Psoas muscle (tissue), 7 donors: ENCODE measurements at regions not wholly inside any gene's neighbourhood (a gene's known extent, or its start where the extent isn't known, plus 50 kb on each side); places are given as distances from the start of the nearest gene placed in this dataset.

Source experiments
- ATAC-seq, 4 donors: fragments of 200-7000 bp; cut with Tn5 transposase; one replicate each; pipeline ENCODE4 v1.9.1; 2020; ENCODE audit warnings: moderate library complexity in 3 of 4, mild to moderate bottlenecking in 2 of 4
- DNase-seq, 2 donors: peaks; one replicate each; pipeline ENCODE4 v3.0.0-alpha.2; 2020
- H3K27ac ChIP-seq: fragments of 200-600 bp; one replicate; pipeline ENCODE4 v1.8.0; 2022
- H3K27me3 ChIP-seq, 3 donors: fragments of 200-600 bp in 1 of 3; one replicate each; pipeline versions ENCODE4 v1.6.1 to v1.8.0; 2013 to 2022; ENCODE audit warnings: low read length in 2 of 3, mild to moderate bottlenecking in 2 of 3, moderate library complexity in 1 of 3; ENCODE audit not compliant: insufficient read depth in 3 of 3
- H3K36me3 ChIP-seq, 2 donors: fragments of 200-600 bp in 1 of 2; one replicate each; pipeline versions ENCODE4 v1.6.1 to v1.8.0; 2013 to 2022; ENCODE audit warnings: low read depth in 1 of 2, mild to moderate bottlenecking in 1 of 2, moderate library complexity in 1 of 2; ENCODE audit not compliant: insufficient read depth in 1 of 2
- H3K4me1 ChIP-seq: fragments of 200-600 bp; one replicate; pipeline ENCODE4 v1.8.0; 2022
- H3K4me3 ChIP-seq: fragments of 200-600 bp; one replicate; pipeline ENCODE4 v1.8.0; 2022; ENCODE audit warnings: mild to moderate bottlenecking
- H3K9me3 ChIP-seq: fragments of 200-600 bp; one replicate; pipeline ENCODE4 v1.8.0; 2022
- WGBS, 3 donors: extraction: QIAGEN DNeasy Blood & Tissue Kit; methylation state at CpG; one replicate each; pipeline versions ENCODE4 v1.1.6 to v1.1.7; 2013; 5-methylcytosine and 5-hydroxymethylcytosine counted together
- intact Hi-C, 2 donors: fragments of 100-400 bp; cut with DNase I; formaldehyde crosslinking; loops; one replicate each; pipeline versions ENCODE4 v1.11.0 to v1.14.2; 2022
- TF ChIP-seq, protein P1 (sequence below): fragments of 200-600 bp; IDR thresholded peaks from one replicate; pipeline ENCODE4 v1.8.0; 2022; ENCODE audit warnings: antibody characterized with exemption
- donor health status: healthy with polysubstance abuse.
- donor health status: DM: no; HTN: no; CAD: no; lungs with moderate emphysema.
- donor health status: Bipolar disorder and iron deficiency.
- donor health status: healthy.
- donor health status: DM: yes; HTN: yes; CAD: no.
- donor health status: DM: no; HTN: no; CAD: no.
- donor health status: DM: yes; HTN: yes; CAD: no.

DNA sequence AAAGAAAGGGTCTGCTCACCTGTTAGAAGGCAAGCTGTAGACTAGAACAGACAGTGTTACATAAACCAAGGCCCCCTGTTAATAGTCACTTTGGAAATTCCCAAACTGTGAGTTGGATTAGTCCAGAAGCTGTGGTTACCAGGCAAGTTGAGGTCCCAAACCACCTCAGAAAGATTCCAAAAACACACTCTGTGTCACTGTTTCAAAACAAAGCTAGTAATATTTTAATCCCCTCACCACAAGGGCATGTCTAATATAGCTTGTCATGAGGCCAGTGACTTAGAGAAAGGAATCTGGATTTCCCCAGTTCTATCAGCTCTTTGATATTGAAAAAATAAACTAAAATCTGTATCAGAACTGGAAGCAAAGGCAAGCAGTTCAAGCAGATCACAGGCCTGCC, 244.6 kb downstream of the HAO1 start:
- intact Hi-C loops, result no loop called here
- H3K27me3 ChIP-seq, result no peaks in the 10 kb centered on the region
- TF ChIP-seq, protein P1, sequence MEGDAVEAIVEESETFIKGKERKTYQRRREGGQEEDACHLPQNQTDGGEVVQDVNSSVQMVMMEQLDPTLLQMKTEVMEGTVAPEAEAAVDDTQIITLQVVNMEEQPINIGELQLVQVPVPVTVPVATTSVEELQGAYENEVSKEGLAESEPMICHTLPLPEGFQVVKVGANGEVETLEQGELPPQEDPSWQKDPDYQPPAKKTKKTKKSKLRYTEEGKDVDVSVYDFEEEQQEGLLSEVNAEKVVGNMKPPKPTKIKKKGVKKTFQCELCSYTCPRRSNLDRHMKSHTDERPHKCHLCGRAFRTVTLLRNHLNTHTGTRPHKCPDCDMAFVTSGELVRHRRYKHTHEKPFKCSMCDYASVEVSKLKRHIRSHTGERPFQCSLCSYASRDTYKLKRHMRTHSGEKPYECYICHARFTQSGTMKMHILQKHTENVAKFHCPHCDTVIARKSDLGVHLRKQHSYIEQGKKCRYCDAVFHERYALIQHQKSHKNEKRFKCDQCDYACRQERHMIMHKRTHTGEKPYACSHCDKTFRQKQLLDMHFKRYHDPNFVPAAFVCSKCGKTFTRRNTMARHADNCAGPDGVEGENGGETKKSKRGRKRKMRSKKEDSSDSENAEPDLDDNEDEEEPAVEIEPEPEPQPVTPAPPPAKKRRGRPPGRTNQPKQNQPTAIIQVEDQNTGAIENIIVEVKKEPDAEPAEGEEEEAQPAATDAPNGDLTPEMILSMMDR, result no peak
- no peaks in the 10 kb centered on the region for H3K9me3 ChIP-seq
- ATAC-seq (no peak), DNase-seq (no peak)
- H3K4me1 ChIP-seq, result no peaks in the 10 kb centered on the region
- H3K4me3 ChIP-seq, result no peak overlapping the region
- no peaks in the 10 kb centered on the region for H3K36me3 ChIP-seq
- H3K27ac ChIP-seq, result no peak overlapping the region

DNA sequence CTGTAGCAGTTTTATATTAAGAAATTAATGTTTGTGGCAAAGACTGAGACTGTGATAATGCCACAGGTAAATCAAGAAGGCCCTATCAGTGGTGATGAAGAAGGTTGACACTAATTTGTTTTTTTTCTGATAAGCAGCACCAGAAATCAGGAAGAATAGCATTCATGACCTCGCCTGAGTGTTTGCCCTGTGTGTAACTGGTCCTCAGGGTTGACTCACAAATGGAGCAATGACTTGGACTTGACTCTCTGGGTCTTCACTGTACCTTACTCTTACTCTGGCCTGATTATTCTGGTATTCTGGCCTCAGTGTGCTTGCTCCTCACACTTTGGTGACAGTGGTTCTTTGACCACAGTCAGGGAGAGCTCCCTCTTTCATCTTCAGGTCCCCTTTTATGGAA, 243.9 kb downstream of the HAO1 start:
- H3K27ac ChIP-seq, result no peak overlapping the region
- no peaks in the 10 kb centered on the region for H3K36me3 ChIP-seq
- no peak overlapping the region for H3K4me3 ChIP-seq
- TF ChIP-seq, protein P1, result no peak
- ATAC-seq, result no peak
- H3K4me1 ChIP-seq, result no peaks in the 10 kb centered on the region
- no peaks in the 10 kb centered on the region for H3K9me3 ChIP-seq
- DNase-seq, result no peak
- 74 to 89% (median 88%) methylated on average over 1 of the region's 1 CpG for WGBS, 3 donors
- H3K27me3 ChIP-seq, result no peaks in the 10 kb centered on the region
- intact Hi-C loops, result no loop called here

DNA sequence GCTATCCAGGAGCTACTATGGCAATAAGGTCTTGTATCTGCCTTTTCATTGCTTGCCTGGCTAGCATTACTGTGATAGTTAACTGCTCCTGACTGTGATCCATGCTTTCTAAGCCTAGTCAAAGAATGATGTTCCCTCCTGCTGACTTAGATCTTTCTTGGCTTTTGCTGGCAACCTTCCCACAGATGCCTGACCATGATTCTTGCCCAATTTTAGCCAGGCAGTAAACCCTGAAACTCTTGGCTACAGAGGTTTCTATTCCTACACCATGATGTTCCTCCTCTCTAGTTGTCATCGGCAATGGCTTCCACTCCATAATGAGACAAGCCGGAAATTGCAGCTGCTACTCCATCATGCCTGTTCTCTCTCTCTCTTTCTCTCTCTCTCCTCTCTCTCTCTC, 238.1 kb downstream of the HAO1 start:
- no peaks in the 10 kb centered on the region for H3K36me3 ChIP-seq
- H3K4me3 ChIP-seq, result no peak overlapping the region
- intact Hi-C loops, result no loop called here
- no peak overlapping the region for H3K27ac ChIP-seq
- H3K9me3 ChIP-seq, result no peaks in the 10 kb centered on the region
- 65 to 82% (median 68%) methylated on average over 2 of the region's 2 CpGs for WGBS, 3 donors
- no peaks in the 10 kb centered on the region for H3K4me1 ChIP-seq
- ATAC-seq, result no peak
- DNase-seq, result no peak
- TF ChIP-seq, protein P1, result no peak
- H3K27me3 ChIP-seq, result no peaks in the 10 kb centered on the region

DNA sequence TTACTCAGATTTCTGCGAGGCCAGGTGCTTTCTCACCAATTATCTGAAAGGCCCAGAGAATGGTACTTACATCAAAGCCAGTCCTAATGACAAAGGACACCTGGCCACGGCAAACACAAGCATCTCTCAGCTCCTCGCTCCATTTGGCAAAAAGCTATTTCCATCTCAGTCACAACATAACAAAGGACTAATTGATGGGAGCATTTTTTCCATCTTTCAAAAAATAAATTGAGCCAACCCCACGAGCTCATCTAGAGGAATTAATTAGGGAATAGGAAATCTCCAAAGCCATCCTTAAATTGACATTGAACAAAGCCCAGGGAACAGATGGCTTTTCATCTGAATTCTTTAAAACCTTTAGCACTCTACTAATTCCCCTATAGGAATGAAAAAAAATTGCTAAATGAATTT, 236.7 kb downstream of the HAO1 start:
- H3K36me3 ChIP-seq, result no peaks in the 10 kb centered on the region
- TF ChIP-seq, protein P1, result no peak
- intact Hi-C loops, result no loop called here
- peaks cover 0 to 1% (median 0%) of the 10 kb centered on the region in 3 donors for H3K27me3 ChIP-seq
- H3K9me3 ChIP-seq, result no peaks in the 10 kb centered on the region
- no peaks in the 10 kb centered on the region for H3K4me1 ChIP-seq
- WGBS, 3 donors, result 34 to 41% (median 34%) methylated on average over 4 of the region's 4 CpGs
- ATAC-seq, result no peak
- no peak for DNase-seq
- H3K27ac ChIP-seq, result no peak overlapping the region
- H3K4me3 ChIP-seq, result no peak overlapping the region

DNA sequence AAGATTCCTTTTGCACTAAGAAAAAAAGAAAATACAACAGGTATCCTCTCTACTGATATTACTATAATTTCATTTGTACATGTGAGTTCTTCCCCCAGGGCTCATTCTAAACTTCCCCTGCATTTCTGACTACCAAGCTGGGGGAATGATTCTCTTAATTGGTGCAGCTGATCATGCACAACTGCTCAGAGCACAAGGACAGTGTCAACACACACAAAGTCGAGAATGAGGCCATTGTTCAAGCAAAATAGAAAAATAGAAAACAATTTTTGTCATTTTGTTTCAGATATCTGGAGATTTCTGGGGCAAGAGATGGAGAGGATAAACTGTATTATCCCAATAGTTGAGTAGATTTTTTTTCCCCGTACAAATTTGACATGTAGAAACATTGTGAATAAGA, 236.3 kb downstream of the HAO1 start:
- Histone ChIP-seq H3K36me3 (no peaks in the 10 kb centered on the region), H3K27ac (no peak overlapping the region), H3K4me3 (no peak overlapping the region), H3K4me1 (no peaks in the 10 kb centered on the region), H3K27me3 (peaks cover 0 to 1% (median 0%) of the 10 kb centered on the region in 3 donors), H3K9me3 (no peaks in the 10 kb centered on the region)
- intact Hi-C loops, result no loop called here
- no peak for ATAC-seq
- no peak for DNase-seq
- WGBS, 3 donors, result 59 to 66% (median 62%) methylated on average over 2 of the region's 2 CpGs
- TF ChIP-seq, protein P1, result no peak
